Activated T-cell treated with anti-CD3 and anti-CD28 coated beads for 4 hours (primary cell): ENCODE measurements at regions not wholly inside any gene's neighbourhood (a gene's known extent, or its start where the extent isn't known, plus 50 kb on each side); places are given as distances from the start of the nearest gene placed in this dataset.

Experiments
- DNase-seq: peaks from one replicate; pipeline ENCODE4 v3.0.0-alpha.2; 2020

DNA sequence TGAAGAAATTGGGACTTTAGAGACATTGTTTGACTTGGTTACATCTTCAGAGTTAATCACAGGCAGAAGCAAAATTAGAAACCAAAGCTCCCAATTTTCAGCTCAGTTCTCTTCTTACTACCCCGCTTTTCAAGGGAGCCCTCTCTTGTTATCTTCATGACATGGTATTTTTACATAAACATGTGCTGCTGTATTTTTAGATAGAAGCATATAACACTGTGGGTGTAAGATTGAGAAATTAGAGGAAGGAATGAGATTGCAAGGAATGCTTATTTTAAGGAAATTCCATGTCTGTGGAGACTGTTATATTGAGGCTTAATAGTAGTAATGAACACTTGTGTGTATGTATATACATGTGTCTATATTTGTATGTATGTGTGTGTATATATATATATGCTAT, 401.6 kb downstream of the TMEM232 start:
- no peak for DNase-seq

DNA sequence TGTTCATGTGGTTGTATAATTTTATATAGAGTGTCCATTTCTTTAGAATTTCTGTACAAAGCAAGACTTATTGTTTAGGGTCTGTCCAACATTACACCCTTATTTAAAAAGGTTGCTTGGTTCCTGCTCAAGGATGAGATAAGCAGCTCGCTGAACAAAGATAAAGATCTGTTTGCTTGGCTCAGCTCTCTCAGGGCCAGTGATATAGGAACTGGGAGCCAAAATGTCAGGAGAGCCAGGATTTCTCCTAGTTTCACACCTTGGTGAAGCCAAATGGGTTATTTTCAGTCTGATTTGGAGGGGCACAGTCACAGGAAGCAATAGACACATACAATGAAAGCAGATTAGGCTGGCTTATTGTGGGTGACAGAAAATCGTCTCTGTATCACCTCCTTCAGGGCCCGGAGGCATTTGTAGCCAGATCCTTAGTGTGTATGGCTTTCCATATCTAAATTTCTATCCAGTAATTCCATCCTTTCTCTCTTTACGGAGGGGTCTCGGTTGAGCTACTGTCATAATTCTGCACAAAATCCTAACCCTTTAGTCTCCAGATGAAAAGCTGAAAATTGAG, 396.4 kb downstream of the TMEM232 start:
- DNase-seq, result no peak

DNA sequence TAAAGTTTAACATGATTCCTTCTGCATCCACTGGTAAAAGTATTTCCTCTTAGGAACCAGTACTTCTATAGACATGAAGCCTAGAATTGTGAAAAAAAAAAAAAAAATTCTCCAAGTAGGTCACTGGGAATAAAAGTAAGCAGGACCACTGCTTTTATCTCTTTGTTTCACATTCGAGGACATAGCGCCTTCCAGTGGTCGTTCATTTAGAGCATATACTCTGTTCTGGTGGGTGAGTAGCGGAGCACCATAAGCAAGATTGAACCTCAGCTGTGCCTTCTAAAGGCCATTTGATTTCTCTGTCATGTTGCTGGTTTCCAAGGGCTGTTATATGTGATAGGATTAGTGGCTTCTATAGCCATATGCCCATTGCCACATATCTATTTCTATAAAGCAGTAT, 393.1 kb downstream of the TMEM232 start:
- DNase-seq, result no peak

DNA sequence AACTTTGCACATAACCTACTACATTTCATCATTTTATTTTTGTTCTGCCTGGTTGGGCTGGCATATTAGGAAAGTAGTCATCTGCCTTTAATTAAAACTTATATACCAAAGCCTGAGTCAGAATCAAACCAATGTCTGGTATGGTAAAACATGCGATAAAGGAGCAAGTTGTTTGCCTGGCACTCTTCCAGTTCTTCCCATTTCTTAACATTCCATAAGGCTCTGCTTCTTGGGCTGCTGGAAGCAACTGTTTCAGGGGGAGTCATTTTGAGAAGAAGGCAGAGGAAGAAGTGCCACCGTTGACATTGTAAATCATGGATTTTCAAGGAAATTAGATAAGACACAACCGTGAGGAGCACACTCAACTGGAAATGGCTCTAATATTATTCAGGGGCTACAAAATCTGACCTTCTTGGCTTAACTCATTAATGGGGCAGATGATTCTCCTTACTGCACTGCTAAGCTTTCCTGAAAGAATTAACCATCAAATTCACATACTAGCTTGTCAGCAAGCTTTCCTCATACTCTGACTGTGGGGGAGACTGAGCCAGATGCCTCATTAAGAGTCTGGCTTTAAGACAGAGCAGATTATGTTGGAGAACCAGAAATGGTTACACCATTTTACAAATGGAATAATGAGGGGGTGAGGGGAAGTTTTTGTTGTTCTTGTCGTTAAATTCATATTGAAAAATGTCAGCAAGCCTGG, 391.0 kb downstream of the TMEM232 start:
- DNase-seq, result no peak

DNA sequence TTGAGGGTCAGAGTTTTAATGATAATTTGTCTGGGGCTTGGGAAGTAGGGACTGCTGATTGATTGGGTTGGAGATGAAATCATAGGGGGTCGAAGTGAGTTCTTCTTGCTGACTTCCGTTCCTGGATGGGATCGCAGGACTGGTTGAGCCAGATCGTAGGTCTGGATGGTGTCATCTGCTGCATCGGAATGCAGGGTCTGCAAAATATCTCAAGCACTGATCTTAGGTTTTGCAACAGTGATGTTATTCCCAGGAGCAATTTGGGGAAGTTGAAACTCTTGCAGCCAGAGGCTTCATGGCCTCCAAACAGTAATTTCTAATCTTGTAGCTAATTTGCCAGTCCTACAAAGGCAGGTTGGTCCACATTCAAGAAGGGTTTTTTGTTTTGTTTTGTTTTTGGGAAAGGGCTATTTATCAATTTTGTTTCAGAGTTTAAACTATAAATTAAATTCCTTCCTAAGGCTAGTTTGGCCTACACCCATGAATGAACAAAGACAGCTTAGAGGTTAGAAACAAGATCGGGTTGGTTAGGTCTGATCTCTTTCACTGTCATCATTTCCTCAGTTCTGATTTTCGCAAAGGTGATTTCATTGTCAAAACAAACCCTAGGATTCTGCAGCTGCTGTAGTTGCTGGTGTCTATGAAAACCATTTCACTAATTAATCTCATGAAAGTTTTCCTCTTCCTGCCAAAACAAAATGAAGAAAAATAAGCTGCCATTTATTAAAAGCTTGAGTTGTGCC, 388.0 kb downstream of the TMEM232 start:
- DNase-seq, result no peak

DNA sequence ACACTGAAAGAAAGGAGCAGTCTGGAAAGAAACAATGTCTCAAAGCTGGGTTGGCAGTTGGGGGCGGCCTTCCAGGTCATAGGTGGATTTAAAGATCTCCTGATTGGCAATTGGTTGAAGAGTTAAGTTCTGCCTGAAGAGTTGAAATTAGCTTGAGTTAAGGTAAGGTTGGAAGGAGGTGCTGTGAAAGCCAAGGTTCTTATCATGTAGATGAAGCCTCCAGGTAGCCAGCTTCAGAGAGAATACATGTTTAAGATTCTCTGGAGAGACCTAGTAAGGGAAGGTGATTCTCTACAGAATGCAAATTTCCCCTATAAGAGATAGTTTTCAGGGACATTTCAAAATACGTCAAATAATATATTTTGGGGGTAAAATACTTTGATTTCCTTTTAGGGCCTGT, 387.1 kb downstream of the TMEM232 start:
- DNase-seq, result no peak

DNA sequence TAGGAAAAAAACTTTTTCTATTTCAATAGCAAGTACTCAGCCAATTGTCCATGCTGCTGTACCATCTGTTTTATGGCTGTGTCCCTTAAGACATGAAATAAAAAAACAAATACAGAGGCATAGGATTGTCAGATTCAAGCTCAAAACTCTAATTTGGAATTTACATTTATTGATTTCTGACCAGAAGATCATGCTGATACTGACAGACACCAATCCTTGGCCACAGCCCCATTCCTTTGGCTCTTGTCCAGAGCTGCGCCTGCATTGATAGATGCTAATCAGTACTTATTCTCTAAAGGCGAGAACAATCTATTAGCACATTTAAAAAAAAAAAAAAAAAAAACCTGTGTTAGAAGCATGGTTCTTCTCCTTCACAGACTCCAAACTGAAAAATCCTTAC, 384.6 kb downstream of the TMEM232 start:
- DNase-seq, result no peak

DNA sequence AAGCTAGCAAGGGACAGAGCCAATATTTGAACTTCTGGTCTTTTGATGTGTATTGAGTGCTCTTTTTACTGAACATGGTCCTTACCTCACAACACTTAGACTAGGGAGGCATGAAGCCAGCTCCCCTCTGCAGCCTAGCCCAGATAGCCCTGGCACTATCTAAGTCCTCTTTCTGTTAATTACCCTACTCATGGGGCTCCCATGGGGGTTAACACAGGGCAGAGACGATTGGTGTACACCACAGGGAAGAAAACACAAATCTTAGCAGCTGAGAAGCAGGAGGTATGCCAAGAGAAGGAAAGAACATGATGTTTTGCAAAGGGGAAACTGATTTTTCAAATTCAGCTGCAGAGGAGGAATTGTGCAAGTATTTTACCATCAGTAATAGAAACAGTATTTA, 383.8 kb downstream of the TMEM232 start:
- DNase-seq, result no peak

DNA sequence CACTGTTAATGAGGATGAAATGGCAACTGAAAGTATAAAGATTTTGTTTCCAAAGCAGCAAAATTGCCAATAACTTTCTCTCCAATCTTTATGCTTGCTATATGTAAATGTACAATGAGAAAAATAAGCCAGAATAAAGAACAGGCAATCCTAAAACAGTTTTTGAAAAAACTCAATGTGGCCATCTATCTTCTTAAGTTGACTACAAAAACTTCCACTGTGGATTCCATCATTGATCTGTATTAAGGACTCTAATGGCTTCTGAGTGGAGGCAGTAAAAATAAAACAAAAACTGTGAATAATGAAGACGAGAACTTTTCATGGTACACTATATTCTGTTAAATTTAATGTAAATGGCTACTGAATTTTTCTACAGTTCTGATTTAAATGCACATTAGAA, 382.9 kb downstream of the TMEM232 start:
- DNase-seq, result no peak

DNA sequence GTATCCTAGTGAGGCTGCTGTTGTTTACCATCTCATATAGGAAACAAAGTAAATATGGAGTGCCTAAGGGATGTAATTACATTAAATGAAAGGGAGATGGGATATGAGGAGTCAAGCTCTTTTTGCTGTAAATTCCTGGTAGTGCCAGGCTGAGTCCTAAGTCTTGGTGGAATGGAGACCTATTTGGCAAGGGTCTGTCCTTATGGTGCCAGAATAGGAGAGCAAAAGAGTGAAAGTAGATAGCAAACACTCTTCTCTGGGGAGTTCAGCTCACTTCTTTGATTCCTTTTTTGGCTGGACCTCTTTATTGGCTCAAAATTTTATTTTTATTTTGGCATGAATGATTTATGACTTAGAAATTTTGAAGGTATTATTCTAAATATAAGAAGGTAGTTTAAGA, 380.8 kb downstream of the TMEM232 start:
- DNase-seq, result no peak

DNA sequence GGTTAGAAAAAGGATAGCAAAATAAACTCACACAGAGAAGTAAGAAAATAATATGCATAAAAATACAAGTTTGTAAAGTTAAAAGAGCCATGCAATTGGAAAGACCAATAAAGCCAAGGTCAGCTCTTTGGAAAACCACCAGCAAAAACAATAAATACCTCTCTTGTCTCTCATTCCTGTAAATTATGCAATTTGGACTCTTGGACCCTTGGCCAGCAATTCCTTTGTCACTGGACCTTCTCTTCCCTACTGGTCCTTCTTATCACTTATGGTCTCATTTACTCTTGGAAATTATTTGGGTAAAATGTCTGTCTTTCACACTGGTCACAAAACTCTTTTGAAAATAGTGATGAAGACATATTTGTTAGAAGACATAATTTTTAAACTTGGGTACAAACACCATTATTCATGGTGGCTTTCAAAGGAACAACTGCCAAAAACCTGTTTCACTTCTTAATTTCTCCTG, 379.5 kb downstream of the TMEM232 start:
- no peak for DNase-seq

DNA sequence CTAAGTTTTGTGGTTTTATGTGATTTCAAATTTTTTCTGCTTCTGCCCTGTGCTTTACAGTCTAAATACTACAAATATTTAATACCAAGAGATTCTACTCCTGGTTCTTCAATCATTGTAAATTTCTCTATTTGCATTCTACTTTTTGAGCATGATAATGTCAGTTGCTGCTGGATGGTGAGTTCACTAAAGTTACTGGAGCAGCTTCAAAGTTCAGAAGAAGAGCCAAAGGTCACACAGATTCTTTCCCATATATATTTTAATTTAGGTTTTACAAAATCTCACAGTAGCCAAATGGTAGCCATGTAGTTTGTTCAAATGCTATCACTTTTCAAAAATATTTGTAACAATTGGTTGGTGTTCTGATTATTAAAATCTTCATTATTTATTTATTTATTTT, 378.7 kb downstream of the TMEM232 start:
- DNase-seq, result no peak

DNA sequence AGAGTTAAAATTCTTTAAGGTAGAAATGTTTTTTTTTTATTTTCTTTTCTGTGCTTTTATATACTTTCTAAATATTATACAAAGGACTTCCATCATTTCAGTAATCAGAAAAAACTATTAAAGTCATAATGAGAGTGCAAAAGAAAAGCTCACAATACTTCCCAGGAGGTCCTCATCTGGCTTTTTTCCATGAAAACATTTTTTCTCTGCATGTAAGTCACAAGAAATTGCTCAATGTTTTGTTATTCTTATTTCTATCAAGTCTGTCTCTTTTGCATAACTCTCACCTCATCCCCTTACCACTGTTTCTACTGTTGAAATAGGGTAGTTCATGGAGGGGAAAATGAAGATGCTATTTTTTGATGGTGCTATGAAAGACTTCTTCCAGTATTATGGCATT, 375.0 kb downstream of the TMEM232 start:
- no peak for DNase-seq

DNA sequence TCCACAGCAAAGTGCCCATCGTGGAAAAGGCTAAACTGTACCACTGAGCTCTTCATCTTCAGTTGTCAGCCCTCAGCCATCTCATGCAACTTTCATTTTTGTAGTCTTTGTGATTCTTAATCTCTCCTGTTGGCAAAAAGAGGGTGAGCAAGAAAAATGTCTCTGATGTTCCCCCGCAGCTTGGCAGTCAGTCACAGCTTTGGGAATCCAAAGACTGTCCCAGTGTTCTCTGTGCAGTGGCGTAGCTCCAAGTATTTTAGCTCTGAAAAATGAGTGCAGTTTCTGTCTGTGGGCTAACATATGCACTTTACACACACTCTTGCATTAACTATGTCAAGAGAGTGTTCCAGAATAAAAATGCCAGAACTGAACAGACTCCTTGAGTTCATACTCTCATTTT, 372.2 kb downstream of the TMEM232 start:
- no peak for DNase-seq

DNA sequence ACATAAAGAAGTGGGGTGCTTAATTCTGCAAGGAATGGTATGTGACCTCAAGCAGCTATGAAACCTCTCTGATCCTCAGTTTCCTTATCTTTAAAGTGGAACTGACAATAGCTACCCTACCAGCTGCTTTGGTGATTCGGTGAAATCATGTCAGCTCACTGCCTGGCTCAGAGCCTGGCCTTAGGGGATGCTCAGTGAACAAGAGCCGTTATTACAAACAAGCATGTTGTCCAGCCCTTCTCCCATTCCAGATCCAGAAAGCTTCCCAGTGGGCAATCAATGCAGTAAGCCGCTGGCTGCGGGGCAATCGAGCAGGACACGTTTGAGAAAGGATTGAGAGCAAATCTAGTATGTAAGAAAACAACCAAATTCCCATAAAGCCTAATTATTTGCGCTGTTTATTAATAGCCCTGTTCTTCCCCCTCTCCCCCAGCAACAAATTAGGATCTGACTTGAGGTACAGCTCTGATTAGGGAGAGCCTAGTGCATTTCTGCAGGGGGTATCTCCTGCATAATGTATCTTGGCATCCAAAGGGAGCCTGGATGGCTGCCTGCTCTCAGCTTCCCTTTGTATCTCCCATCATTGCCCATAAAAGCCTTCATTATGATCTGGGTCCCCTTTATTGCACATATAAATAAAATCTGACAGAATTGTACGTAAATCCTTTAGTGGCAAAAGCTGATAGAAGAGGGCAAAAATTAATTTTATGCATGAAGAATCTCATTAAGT, 371.4 kb downstream of the TMEM232 start:
- no peak for DNase-seq

DNA sequence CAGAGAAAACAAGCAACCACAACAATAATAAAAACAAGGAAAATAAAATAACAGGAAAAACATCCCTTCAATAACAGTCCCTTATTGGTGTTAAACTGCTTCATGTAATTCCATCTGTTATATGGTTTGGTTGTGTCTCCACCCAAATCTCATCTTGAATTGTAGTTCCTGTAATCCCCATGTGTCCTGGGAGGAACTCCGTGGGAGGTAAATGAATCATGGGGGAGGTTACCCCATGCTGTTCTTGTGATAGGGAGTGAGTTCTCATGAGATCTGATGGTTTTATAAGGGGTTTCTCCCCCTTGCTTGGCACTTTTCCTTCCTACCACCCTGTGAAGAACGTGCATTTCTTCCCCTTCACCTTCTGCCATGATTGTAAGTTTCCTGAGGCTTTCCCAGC, 369.8 kb downstream of the TMEM232 start:
- DNase-seq, result no peak

DNA sequence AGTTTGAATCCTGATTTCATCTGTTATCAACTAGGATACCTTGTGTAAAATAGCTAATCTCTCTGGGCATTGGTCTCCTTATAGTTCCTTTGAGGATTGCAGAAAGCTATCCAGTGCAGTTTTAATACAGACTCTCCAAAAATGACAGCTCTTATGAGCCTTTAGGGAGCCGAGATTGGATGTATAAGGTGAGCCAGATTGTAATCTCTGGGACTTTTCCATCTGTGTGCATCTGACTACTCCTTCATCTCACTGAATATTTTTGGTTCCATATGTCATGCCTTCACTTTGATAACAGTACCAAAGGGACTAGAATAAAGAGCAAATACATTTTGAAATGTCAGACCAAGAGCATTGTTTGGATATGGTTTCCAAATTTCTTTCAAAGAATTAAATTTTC, 367.2 kb downstream of the TMEM232 start:
- no peak for DNase-seq

DNA sequence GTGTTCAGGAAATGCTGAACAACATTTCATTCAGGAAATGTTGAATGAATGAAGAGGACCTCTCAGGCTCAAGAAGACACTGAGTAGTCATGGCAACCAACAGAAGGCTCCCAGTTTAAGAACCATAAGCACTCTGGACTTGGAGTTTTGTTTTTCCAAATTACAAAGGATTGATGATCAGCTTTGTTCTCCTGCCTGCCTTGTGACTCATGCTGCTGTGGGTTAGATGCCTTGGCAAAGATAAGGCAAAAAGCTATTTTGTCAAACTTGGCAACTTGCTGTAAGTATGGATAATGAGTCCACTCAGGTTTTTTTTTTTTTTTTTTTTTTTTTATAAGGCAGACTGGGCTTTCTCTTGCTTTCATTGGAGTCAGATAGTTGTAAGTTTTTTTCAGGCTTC, 365.0 kb downstream of the TMEM232 start:
- no peak for DNase-seq

DNA sequence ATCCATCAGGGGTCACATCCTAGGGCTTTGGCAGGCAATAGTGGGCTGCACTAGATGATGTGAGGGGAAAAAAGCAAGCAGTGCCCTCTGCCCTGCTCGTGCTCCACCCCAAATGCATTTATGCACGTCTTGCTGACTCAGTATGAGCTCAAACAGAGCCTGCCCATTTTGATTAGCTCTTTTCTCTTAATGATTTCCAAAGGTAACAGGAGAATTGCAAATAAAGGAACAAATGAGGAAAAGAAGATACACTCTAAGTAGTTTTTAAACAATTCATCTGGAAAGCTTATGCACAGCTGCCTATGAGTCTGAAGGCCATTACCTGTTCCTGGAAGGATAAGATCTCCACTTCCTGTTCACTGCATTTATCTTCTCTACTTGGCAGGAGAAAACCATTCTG, 364.2 kb downstream of the TMEM232 start:
- no peak for DNase-seq

DNA sequence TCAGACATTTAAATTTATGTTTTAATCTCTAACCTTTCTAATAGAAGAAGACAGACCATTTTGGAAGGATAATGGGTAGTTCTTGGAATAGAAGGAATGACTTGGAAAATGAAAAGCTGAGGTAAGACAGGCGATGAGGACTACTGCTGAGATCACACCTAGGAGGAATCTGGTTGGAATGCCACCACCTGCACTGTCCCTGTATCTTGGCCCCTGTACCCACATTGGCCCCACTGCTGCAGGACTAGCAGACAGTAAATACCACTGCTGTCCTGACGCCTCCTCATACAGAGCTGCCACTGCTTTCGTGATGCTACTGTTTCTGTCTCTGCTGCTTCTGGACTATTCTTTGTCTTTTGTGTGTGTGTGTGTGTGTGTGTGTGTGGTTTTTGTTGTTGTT, 359.8 kb downstream of the TMEM232 start:
- DNase-seq, result no peak
